IMR-90 (cell line): ENCODE measurements at regions not wholly inside any gene's neighbourhood (a gene's known extent, or its start where the extent isn't known, plus 50 kb on each side); places are given as distances from the start of the nearest gene placed in this dataset.

Experiments
- ATAC-seq: fragments of 200-7000 bp; cut with Tn5 transposase; 2 replicates; pipeline ENCODE4 v1.9.1; 2020; ENCODE audit warnings: low read depth, mild to moderate bottlenecking, moderate library complexity
- BruUV-seq: library from RNA; stranded (reverse); fragments of 400-500 nt; replicated peaks from 2 replicates; lab custom pipeline; 2021; lab: Mats Ljungman, UMichigan
- CTCF ChIA-PET: fragments of 300-600 bp; formaldehyde crosslinking; extraction: SDS; loops from one replicate; lab custom pipeline; 2021; ENCODE audit warnings: antibody characterized with exemption; lab: Yijun Ruan, JAX
- POLR2A ChIA-PET: fragments of 300-600 bp; sonication (Branson Sonifier 250); formaldehyde crosslinking; loops from one replicate; lab custom pipeline; 2022; ENCODE audit warnings: antibody characterized with exemption; ENCODE audit not compliant: unreplicated experiment; lab: Charles Lee
- DNase-seq: peaks from one replicate; pipeline ENCODE4 v3.0.0; 2013
- H2AFZ ChIP-seq: replicated peaks from 2 replicates; pipeline ENCODE3; 2013; ENCODE audit warnings: low read length, mild to moderate bottlenecking; ENCODE audit not compliant: poor library complexity
- H2AK5ac ChIP-seq: 2 replicates; pipeline ENCODE4 v1.6.1; 2013; ENCODE audit warnings: low read depth, low read length, inconsistent platforms
- H2AK9ac ChIP-seq: replicated peaks from 2 replicates; pipeline ENCODE3; 2013; ENCODE audit warnings: mild to moderate bottlenecking, low read depth, low read length, moderate library complexity; ENCODE audit not compliant: poor library complexity
- H2BK120ac ChIP-seq: 2 replicates; pipeline ENCODE4 v1.6.1; 2013; ENCODE audit warnings: low read depth, low read length, inconsistent platforms
- H2BK15ac ChIP-seq: 3 replicates; pipeline ENCODE4 v1.6.1; 2013; ENCODE audit warnings: low read depth, low read length, inconsistent platforms
- H2BK20ac ChIP-seq: 2 replicates; pipeline ENCODE4 v1.6.1; 2013; ENCODE audit warnings: low read depth, mild to moderate bottlenecking, inconsistent platforms, low read length, moderate library complexity
- H2BK5ac ChIP-seq: 2 replicates; pipeline ENCODE4 v1.6.1; 2013; ENCODE audit warnings: mild to moderate bottlenecking, low read depth, low read length, inconsistent platforms; ENCODE audit not compliant: poor library complexity, severe bottlenecking
- H3K14ac ChIP-seq: replicated peaks from 2 replicates; pipeline ENCODE4 v1.6.1; 2013; ENCODE audit warnings: low read depth, low read length, inconsistent platforms
- H3K18ac ChIP-seq: 2 replicates; pipeline ENCODE4 v1.6.1; 2013; ENCODE audit warnings: low read depth, low read length, control low read depth
- H3K23ac ChIP-seq: 2 replicates; pipeline ENCODE4 v1.6.1; 2013; ENCODE audit warnings: low read depth, low read length, inconsistent platforms
- H3K27ac ChIP-seq: 2 replicates; pipeline ENCODE4 v1.5.1; 2013; ENCODE audit warnings: mild to moderate bottlenecking, control low read depth, low read length; ENCODE audit not compliant: insufficient read depth
- H3K27me3 ChIP-seq: 2 replicates; pipeline ENCODE4 v1.6.1; 2013; ENCODE audit warnings: low read length; ENCODE audit not compliant: control insufficient read depth, insufficient read depth
- H3K36me3 ChIP-seq: 2 replicates; pipeline ENCODE4 v1.6.1; 2013; ENCODE audit warnings: low read length, mixed read lengths; ENCODE audit not compliant: control insufficient read depth, insufficient read depth
- H3K4ac ChIP-seq: 2 replicates; pipeline ENCODE4 v1.6.1; 2013; ENCODE audit warnings: low read depth, low read length, inconsistent platforms
- H3K4me1 ChIP-seq: 2 replicates; pipeline ENCODE4 v1.6.1; 2013; ENCODE audit warnings: low read length, mixed read lengths; ENCODE audit not compliant: control insufficient read depth, insufficient read depth
- H3K4me2 ChIP-seq: 2 replicates; pipeline ENCODE4 v1.6.1; 2013; ENCODE audit warnings: low read depth, mild to moderate bottlenecking, control low read depth, low read length, moderate library complexity
- H3K4me3 ChIP-seq: 2 replicates; pipeline ENCODE4 v1.5.1; 2013; ENCODE audit warnings: low read depth, mild to moderate bottlenecking, control low read depth, low read length, moderate library complexity; ENCODE audit not compliant: insufficient read depth
- H3K56ac ChIP-seq: 2 replicates; pipeline ENCODE4 v1.6.1; 2013; ENCODE audit warnings: low read length, inconsistent platforms; ENCODE audit not compliant: insufficient read depth; ENCODE audit errors: extremely low read depth
- H3K79me1 ChIP-seq, 2 experiments: 2 replicates each; pipeline ENCODE4 v1.6.1; 2013; ENCODE audit warnings: low read length in 2 of 2, inconsistent platforms in 1 of 2, low read depth in 1 of 2
- H3K9ac ChIP-seq: 2 replicates; pipeline ENCODE4 v1.6.1; 2013; ENCODE audit warnings: low read depth, low read length, control low read depth
- H3K9me1 ChIP-seq: 2 replicates; pipeline ENCODE4 v1.6.1; 2013; ENCODE audit warnings: low read length, inconsistent platforms; ENCODE audit not compliant: insufficient read depth
- H3K9me3 ChIP-seq: 2 replicates; pipeline ENCODE4 v1.6.1; 2013; ENCODE audit warnings: low read length; ENCODE audit not compliant: control insufficient read depth, insufficient read depth
- H4K20me1 ChIP-seq: 2 replicates; pipeline ENCODE4 v1.6.1; 2013; ENCODE audit warnings: low read length, inconsistent platforms; ENCODE audit not compliant: insufficient read depth
- H4K5ac ChIP-seq: 2 replicates; pipeline ENCODE4 v1.6.1; 2013; ENCODE audit warnings: mild to moderate bottlenecking, low read depth, low read length, control low read depth
- H4K8ac ChIP-seq, 2 experiments: 2 replicates each; pipeline ENCODE4 v1.6.1; 2013; ENCODE audit warnings: low read depth in 2 of 2, low read length in 2 of 2, control low read depth in 1 of 2, inconsistent platforms in 1 of 2
- H4K91ac ChIP-seq: 2 replicates; pipeline ENCODE4 v1.6.1; 2013; ENCODE audit warnings: low read depth, low read length, inconsistent platforms; ENCODE audit not compliant: insufficient read depth
- MAZ ChIP-seq: IDR thresholded peaks from 2 replicates; pipeline ENCODE4 v1.6.1; 2012; ENCODE audit warnings: low read depth, mild to moderate bottlenecking, low read length, improper control_type of control experiment, moderate library complexity, borderline replicate concordance
- WGBS, 2 experiments: methylation state at CpG; one replicate each; pipeline versions ENCODE4 v1.1.5 to v1.1.7; 2013; ENCODE audit warnings: missing lambda C conversion rate in 2 of 2; ENCODE audit not compliant: insufficient read length in 1 of 2; ENCODE audit errors: extremely low coverage in 2 of 2; 5-methylcytosine and 5-hydroxymethylcytosine counted together
- dilution Hi-C: fragments of 300-500 bp; cut with HindIII; formaldehyde crosslinking; loops from one replicate; pipeline ENCODE4 v1.14.3; 2018; ENCODE audit warnings: low sequenced_read_pairs; ENCODE audit not compliant: unreplicated experiment
- in situ Hi-C: fragments of 300-500 bp; cut with MboI; formaldehyde crosslinking; loops from 3 replicates; pipeline ENCODE4 v1.14.3; 2019; ENCODE audit warnings: low sequenced_read_pairs, inconsistent platforms, mixed read lengths
- intact Hi-C: fragments of 100-400 bp; cut with micrococcal nuclease; formaldehyde crosslinking; loops from 2 replicates; pipeline ENCODE4 v1.10.0; 2022

DNA sequence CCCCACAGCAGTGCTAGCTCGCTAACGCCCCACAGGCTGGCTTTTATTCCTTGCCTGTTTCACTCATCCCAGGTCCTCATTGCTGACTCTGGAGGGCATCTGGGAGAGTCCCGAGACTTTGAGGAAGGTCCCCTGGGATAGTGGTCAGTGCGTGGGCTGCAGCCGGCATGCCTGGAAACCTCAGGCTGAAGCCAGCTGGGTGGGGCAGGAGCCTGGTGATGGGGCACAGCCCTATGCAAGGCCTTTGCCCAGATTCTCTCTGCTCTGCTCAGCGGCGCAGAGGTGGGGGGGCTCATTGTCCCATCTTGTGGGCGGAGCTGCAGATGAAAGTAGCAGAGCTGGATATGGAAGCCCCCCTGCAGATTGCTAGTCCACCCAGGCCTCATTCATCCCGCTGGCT is 55.7 kb upstream of the SMAD6 start:
- H4K20me1 ChIP-seq, result no peaks in the 10 kb centered on the region
- ATAC-seq, result no peak
- H3K27me3 ChIP-seq, result no peaks in the 10 kb centered on the region
- H4K8ac ChIP-seq, result no peak overlapping the region
- H2AK5ac ChIP-seq, result no peak overlapping the region
- no peak overlapping the region for H2BK15ac ChIP-seq
- no peaks in the 10 kb centered on the region; a peak in 1 of 4 replicates for H3K79me1 ChIP-seq
- no peak overlapping the region for H2BK5ac ChIP-seq
- POLR2A ChIA-PET, result no interaction called here
- H2AK9ac ChIP-seq, result peak overlapping the region; percentile 28
- CTCF ChIA-PET, result no interaction called here
- no peak overlapping the region for H3K56ac ChIP-seq
- H3K36me3 ChIP-seq, result no peaks in the 10 kb centered on the region
- H3K4me2 ChIP-seq, result no peak overlapping the region
- no peak for DNase-seq
- 94% methylated on average over 5 of the region's 9 CpGs; no CpG with 5 or more reads in 1 of the 2 experiments for WGBS, 2 experiments
- in situ Hi-C loops, result no loop called here
- H3K27ac ChIP-seq, result no peak overlapping the region
- no peak overlapping the region for H3K23ac ChIP-seq
- H2BK20ac ChIP-seq, result no peak overlapping the region
- peaks cover 12% of the 10 kb centered on the region for H3K4me1 ChIP-seq
- H3K9me1 ChIP-seq, result no peaks in the 10 kb centered on the region; the same call in 1 of the 2 replicates
- H4K5ac ChIP-seq, result no peak overlapping the region
- intact Hi-C loops, result no loop called here
- H2AFZ ChIP-seq, result peak overlapping the region; percentile 48
- H3K14ac ChIP-seq, result 0 out of 2 replicates have a peak overlapping the region, but pooled peaks have one; percentile 21
- no peak overlapping the region for H4K91ac ChIP-seq
- BruUV-seq, result no TSS peak
- no peaks in the 10 kb centered on the region for H3K9me3 ChIP-seq
- TF ChIP-seq MAZ, result no peak
- H2BK120ac ChIP-seq, result no peak overlapping the region
- H3K4ac ChIP-seq, result no peak overlapping the region
- dilution Hi-C loops, result no loop called here
- no peak overlapping the region for H3K18ac ChIP-seq
- no peak overlapping the region for H3K4me3 ChIP-seq
- H3K9ac ChIP-seq, result no peak overlapping the region
